ENCODE measurements at regions not wholly inside any gene's neighbourhood (a gene's known extent, or its start where the extent isn't known, plus 50 kb on each side); places are given as distances from the start of the nearest gene placed in this dataset.

- TF ChIP-seq CTCF (IDR thresholded peaks at IDR 0.05): no peak
- no peaks in the 10 kb centered on the region for H3K36me3 Mint-ChIP-seq (ENCODE audit: low read depth)
- ChIA-PET POLR2A (no interaction called here), CTCF (no interaction called here)
- intact Hi-C loops (cut with micrococcal nuclease): no loop called here
- no peak overlapping the region for H3K4me3 Mint-ChIP-seq
- DNase-seq (no peak), ATAC-seq (ENCODE audit: low read depth) (no peak)
- no peaks in the 10 kb centered on the region for H3K27me3 Mint-ChIP-seq
- H3K27ac Mint-ChIP-seq: no peak overlapping the region
- H3K9me3 Mint-ChIP-seq: peaks cover 9% of the 10 kb centered on the region
- no peaks in the 10 kb centered on the region for H3K4me1 Mint-ChIP-seq
Measured at GRCh38 chr2:6372317-6372901, 493.3 kb downstream of the CMPK2 start.

GRCh38 chr2:6381326-6381725 is 484.4 kb downstream of the CMPK2 start:
- H3K4me1 Mint-ChIP-seq: no peaks in the 10 kb centered on the region
- TF ChIP-seq CTCF (IDR thresholded peaks at IDR 0.05): no peak
- no peaks in the 10 kb centered on the region for H3K36me3 Mint-ChIP-seq (ENCODE audit: low read depth)
- no peaks in the 10 kb centered on the region for H3K27me3 Mint-ChIP-seq
- peaks cover 6% of the 10 kb centered on the region for H3K9me3 Mint-ChIP-seq
- H3K27ac Mint-ChIP-seq: no peak overlapping the region
- intact Hi-C loops (cut with micrococcal nuclease): no loop called here
- DNase-seq: no peak
- no peak overlapping the region for H3K4me3 Mint-ChIP-seq
- ChIA-PET POLR2A (no interaction called here), CTCF (no interaction called here)
- no peak for ATAC-seq (ENCODE audit: low read depth)

GRCh38 chr2:6384341-6384740 is 481.4 kb downstream of the CMPK2 start:
- Mint-ChIP-seq H3K27me3 (no peaks in the 10 kb centered on the region), H3K27ac (no peak overlapping the region), H3K36me3 (ENCODE audit: low read depth) (no peaks in the 10 kb centered on the region), H3K4me1 (no peaks in the 10 kb centered on the region), H3K9me3 (no peaks in the 10 kb centered on the region), H3K4me3 (no peak overlapping the region)
- POLR2A ChIA-PET: no interaction called here
- no peak for DNase-seq
- intact Hi-C loops (cut with micrococcal nuclease): no loop called here
- no peak for ATAC-seq (ENCODE audit: low read depth)
- CTCF ChIA-PET: no interaction called here
- TF ChIP-seq CTCF (IDR thresholded peaks at IDR 0.05): no peak

- H3K27ac Mint-ChIP-seq: no peak overlapping the region
- peaks cover 7% of the 10 kb centered on the region for H3K9me3 Mint-ChIP-seq
- no peak overlapping the region for H3K4me3 Mint-ChIP-seq
- H3K27me3 Mint-ChIP-seq: no peaks in the 10 kb centered on the region
- ChIA-PET POLR2A (no interaction called here), CTCF (no interaction called here)
- ATAC-seq (ENCODE audit: low read depth): no peak
- H3K4me1 Mint-ChIP-seq: no peaks in the 10 kb centered on the region
- intact Hi-C loops (cut with micrococcal nuclease): no loop called here
- DNase-seq: no peak
- no peaks in the 10 kb centered on the region for H3K36me3 Mint-ChIP-seq (ENCODE audit: low read depth)
- no peak for TF ChIP-seq CTCF (IDR thresholded peaks at IDR 0.05)
Measured at GRCh38 chr2:6392354-6392753, 473.4 kb downstream of the CMPK2 start.

- intact Hi-C loops (cut with micrococcal nuclease): no loop called here
- TF ChIP-seq CTCF (IDR thresholded peaks at IDR 0.05): no peak
- H3K27me3 Mint-ChIP-seq: no peaks in the 10 kb centered on the region
Measured at GRCh38 chr2:6392966-6393365, 472.7 kb downstream of the CMPK2 start.

More at GRCh38 chr2:6392966-6393365, 472.7 kb downstream of the CMPK2 start:
- DNase-seq: no peak
- ATAC-seq (ENCODE audit: low read depth): no peak
- no peaks in the 10 kb centered on the region for H3K4me1 Mint-ChIP-seq
- no peaks in the 10 kb centered on the region for H3K36me3 Mint-ChIP-seq (ENCODE audit: low read depth)
- H3K27ac Mint-ChIP-seq: no peak overlapping the region
- ChIA-PET CTCF (no interaction called here), POLR2A (no interaction called here)
- H3K4me3 Mint-ChIP-seq: no peak overlapping the region
- H3K9me3 Mint-ChIP-seq: peaks cover 7% of the 10 kb centered on the region

Measured in activated B cell treated with CpG ODN at 0.5 μM for 24 hours (primary cell).